Stimulated activated CD4-positive, alpha-beta T cell treated with anti-CD3 and anti-CD28 coated beads, Interleukin-1b, Interleukin-23, amount 100 ng/mL, for 48 hours (primary cell): ENCODE measurements at regions not wholly inside any gene's neighbourhood (a gene's known extent, or its start where the extent isn't known, plus 50 kb on each side); places are given as distances from the start of the nearest gene placed in this dataset.

Experiments used
- DNase-seq: peaks from one replicate; pipeline ENCODE4 v3.0.0-alpha.2; 2020

DNA sequence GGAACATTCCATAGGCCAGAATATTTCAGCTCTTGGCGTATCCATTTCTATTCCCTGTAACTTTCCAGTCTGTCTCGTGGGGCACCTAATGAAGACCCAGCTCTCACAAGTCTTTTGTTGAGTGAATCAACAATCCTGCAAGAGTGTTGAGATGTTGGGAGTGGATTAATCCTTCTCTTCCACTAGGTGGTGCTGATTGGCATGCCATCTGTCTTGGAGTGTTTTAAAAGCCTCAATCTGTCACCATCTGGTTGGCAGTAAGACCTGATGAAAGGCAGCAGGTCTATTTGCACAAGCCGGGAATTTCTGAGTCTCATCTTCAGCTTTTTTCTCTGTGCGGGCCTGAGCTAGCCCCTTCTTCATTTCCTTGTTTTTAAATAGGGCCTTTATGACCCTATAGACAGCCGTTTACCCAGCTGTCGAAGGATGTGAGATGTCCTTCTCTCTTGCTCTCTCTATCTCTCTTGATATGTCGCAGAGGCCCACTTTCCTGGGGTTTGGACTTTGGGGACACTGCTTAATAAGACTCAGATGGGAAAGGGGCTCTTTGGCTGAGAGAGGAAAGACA lies 180.5 kb downstream of the ZNF365 start:
- peak; percentile 3 for DNase-seq

DNA sequence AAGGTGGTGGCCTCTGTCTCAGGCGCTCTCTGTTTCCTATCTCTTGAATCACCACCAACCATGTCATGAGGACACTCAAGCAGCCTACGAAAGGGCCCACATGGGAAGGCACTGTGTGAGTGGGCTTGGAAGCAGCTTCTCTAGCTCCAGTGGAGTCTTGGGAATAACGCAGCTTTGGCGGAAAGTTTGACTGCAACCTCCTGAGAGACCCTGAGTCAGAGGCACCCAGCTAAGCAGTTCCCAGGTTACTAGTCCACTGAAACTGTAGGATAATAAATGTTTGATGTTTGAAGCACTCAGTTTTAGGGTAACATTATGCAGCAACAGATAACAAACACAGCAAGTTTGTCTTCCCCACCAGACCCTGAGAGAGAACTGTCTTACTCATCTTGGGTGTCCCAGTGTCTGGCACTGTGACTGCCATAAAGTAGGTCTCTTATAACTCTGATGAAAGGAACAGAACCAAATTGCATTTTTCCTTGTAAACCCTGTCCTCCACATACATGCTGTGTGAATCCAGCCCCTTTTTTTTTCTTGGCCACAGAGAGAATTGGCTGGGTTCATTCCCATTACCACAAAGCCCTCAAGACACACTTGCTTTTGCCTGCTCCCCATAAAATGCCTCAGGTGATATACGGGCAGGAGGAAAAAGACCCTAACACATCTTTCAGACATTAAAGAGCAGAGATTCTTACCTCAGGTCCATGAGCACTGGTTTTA lies 185.5 kb downstream of the ZNF365 start:
- no peak for DNase-seq

GRCh38 chr10:62560201-62560819 lies 186.1 kb downstream of the ZNF365 start:
- no peak for DNase-seq

DNA sequence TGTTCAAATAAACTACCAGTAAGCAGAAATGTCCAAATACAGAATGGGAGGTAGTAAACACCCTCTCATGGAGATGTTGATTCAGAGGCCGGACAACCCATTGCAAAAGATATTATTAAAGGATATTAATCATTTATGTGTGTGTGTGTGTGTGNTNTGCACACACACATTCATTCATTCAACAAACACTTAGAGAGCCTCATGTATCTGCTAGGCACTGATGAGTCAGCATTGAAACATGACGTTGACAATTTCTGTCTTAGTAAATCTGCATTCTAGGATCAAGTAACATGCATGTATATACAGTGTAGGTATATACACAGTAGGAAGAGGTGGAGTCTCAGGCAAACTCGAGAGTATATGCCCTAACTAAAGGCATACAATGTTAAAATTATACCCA lies 187.0 kb downstream of the ZNF365 start:
- DNase-seq: no peak

- no peak for DNase-seq
Measured at GRCh38 chr10:62562101-62562500, 187.9 kb downstream of the ZNF365 start.

DNA sequence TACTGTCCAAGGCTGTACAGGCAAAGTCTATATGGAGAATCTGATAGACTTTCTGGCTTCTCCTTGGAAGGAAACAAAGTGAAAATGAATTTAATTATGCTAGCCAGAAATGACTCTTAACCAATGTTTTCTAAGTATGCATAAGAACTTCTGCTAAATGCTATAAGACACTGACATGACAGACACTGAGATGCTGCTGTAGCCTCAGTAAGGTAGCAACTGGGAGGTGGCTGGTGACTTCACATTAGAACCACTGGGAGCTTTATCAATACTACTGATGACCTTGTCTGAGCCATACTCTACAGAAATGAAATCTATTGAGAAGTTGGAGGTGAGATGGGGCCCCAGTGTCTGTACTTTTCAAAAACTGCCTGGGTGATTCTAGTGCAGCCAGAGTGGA lies 188.6 kb downstream of the ZNF365 start:
- DNase-seq: no peak

GRCh38 chr10:62573929-62574328 lies 199.8 kb downstream of the ZNF365 start:
- DNase-seq: no peak

DNA sequence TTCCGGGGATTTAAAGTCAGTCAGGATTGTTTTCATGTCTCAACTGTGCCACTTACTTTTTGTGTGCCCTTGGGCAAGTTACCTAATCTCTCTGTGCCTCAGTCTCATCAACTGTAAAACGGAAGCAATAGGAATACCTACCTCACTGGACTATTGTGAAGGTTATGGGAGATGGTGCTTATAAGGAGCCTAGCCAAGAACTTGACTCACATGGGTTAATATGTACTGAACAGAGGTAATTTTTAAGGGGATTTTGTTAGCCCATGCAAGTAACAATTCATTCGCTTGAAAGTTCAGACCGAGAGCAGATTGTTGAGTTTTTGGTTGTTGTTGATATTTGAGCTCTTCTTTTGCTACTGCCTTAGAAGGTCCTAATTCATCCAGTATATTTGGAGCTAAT lies 202.9 kb downstream of the ZNF365 start:
- DNase-seq: no peak

DNA sequence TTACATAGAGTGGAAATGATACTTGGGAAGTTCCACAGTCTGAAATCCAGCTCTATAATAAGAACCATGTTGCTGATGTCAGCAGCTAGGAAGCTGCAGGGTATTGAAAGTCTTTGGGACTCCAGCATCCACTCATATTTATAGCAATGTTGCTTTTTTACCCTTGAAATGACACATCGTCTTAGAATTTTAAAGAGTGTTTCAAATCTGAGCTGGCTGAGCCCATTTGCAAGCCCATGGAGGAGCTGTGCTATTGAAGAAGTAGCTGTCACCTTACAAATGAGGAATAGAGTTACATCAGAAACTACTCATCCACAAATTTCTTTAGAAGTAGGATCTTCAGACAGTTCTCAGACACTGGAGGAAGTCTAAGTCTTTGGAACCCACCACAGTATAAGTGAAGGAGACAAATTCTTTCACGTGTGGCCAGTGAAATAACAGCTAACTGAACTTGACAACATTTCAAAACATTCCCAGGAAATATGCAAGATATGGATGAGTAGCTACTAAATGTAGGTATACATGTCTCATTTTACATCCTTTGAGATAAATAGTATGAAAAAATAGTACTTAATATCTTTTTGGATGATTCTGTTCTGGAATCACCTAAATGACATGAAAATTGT lies 203.6 kb downstream of the ZNF365 start:
- DNase-seq: no peak

DNA sequence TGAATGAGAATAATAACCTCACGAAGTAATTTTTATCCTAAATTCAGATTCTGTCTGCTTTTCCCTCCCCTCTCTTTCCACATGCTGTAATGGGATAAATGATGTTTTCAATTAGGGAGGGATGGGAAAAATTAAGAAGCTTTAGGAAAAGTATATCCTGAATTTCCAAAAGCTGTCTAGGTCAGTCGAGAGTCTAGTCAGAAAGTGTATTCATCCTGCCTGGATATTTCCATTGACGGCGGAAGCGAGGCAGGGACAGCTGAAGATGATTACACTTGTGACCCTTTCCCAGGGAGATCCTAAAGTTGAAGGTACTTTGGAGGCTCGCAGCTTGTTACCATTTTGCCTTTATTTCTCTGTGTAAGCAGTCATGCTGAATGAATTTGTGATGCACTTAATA lies 204.1 kb downstream of the ZNF365 start:
- no peak for DNase-seq

DNA sequence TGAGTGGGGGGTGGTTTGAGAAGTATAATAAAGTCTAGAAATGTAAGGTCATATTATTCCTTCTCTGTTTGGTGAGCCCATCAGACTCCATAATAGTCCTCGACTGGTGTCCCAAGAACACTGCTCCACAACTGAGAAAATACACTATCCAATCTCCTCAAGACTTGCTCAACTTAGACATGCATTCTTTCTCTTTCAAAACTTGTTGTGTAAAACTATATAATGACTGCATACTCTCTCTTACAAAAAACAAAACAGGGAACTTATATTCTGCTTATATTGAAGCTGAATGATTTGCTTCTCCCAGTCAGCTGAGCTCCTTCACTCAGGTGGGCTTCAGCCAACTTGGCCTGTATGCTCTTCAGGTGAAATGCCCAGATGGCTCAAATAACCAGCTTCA lies 204.7 kb downstream of the ZNF365 start:
- no peak for DNase-seq

- no peak for DNase-seq
Measured at GRCh38 chr10:62580396-62580795, 206.2 kb downstream of the ZNF365 start.

DNA sequence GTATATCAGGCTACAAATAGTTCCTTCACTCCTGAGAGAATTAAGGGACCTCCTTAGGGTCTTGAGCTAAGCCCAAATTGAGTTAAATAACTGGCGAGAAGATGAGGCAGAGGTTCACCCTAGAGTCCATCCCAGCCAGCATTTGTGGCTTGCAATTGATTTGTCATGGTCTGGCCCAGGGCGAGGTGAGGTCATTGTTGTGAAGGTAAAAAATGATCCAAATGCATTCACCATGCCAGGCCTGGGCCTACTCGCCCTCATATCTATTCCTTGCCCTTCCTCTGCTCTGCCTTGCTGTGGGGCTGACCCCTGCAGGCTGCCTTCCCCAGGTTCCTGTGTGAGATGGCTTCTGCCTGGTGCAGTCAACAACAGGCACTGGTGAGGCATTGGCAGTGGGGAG lies 207.2 kb downstream of the ZNF365 start:
- DNase-seq: no peak

- no peak for DNase-seq
Measured at GRCh38 chr10:62582101-62582705, 208.0 kb downstream of the ZNF365 start.

DNA sequence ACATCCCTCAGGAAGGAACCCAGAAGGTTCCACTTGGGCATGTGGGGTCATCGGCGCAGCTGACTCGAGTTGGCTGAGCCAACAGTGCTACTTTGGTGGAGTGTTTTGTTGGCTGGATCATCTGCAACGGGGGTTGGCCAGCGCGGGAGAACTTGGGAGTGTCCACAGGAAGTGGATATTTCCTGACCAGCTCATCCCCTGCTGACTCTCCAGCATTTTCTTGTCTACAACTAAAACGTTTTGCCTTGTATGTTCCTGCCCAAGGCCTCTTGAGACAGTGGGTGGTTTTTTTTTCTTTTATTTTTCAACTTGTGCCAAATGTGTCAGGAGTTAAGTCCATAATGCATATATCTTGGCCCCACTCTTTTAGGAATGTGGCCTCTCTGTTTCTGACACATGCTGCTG lies 208.6 kb downstream of the ZNF365 start:
- DNase-seq: no peak

DNA sequence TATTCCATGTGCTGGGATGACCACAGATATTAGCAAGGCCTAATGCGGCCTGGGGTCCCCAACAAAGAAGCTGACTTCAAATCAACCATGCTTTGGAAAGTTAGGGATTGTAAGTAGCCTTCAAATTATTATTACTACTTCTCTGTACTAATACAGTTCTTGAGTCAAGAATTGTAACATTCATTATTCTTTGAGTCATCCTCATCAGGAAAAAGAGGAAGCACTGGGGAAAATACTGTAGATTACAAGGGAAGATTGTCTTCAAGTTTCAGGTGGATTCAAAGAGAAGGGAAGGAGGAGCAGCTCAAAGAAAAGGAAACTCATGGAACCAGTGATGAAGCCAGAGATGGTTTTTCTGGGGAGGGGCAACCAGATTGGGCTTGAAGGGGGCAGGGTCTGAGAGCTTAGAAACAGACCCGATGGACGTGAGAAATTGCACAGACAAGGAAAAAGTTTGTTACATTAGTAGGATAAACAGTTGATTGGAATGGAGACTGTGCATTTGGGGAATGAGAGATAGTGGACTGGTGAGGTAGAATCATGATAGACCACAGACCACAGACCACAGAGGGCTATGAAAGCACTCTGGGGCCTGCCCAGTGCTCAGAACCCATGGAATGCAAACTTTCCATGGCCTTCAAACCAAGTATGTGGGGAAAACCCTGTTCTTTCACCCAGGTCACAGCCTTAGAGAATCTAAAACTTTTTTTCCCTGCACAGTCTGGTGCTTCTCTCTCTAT lies 209.9 kb downstream of the ZNF365 start:
- DNase-seq: no peak

GRCh38 chr10:62584731-62585130 lies 210.6 kb downstream of the ZNF365 start:
- no peak for DNase-seq

DNA sequence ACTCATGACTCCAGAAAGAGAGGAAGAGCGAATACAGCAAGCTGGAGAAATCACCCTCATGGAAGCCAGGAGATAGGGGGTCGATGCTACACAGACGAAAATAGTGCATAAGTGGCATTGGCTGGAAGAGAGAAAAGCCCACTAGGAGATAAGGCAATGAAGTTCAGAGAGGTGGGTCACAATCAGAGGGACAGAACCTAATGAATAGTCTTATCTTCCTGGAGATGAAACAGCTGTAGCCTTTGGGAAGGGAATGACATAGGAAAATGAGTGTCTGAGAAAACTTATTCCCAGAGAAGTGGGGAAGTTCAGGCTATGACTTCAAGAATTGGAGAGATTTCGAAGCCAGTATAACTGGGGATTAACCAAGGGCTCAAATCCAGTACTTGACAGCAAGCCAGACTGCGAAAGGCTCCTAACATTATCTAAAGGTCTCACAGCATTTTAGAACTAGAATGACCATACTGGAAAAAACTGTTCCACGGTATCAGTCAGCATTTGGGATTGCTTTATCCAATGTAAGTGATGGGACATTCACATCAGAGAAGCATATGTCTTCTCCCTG lies 211.1 kb downstream of the ZNF365 start:
- DNase-seq: no peak

DNA sequence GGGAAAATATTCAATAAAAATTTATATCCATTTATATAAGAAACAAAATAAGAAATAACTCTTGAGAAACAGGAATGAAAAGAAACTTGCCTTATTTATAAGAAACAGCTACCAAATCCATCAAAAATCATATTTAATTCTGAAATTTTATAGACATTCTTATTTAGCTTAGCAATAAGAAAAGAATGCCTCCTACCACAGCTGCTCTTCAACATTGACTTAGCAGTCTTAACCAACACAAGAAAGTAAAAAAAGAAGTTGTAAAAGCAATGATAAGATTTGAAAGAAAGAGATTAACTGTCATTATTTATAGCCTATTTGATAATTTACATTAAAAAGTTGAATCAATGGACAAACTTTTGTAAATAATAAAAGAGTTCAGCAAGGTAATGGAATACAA lies 212.8 kb downstream of the ZNF365 start:
- no peak for DNase-seq

DNA sequence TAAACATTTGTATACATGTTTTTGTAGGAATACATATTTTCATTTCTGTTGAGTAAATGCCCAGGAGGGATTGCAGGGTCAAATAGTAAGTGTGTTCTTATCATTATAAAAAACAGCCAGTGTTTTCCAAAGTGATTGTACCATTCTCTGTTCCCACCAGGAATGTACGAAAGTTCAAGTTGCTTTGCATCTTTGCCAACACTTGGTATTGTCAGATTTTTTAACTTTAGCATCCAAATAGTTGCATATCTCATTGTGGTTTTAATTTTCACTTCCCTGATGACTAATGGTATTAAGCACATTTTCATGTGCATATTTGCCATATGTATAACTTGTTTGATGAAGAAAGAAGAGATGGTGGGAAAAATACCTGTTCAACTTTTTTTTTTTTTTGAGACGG lies 213.9 kb downstream of the ZNF365 start:
- DNase-seq: no peak

DNA sequence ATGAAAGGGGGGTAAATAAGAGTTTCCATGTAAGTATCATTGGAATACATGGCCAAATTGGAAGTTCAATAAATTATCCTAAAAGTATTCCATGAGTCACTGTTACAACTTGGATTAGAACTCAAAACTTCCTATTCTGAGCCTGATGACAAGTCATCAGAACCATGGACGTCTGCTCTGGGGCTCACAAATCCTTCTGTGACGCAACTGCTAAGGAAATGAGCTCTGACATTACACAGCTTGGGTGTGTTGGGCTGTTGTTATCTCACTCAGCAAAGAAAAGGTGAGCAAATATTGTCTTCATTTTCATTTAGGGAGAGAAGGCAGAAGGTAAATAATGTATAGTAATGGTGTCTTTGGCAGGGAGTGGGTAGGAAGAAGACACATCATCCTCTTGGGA lies 214.8 kb upstream of the ADO start:
- no peak for DNase-seq

- no peak for DNase-seq
Measured at GRCh38 chr10:62590306-62590705, 214.2 kb upstream of the ADO start.

- peak; percentile 45 for DNase-seq
Measured at GRCh38 chr10:62594093-62594520, 210.4 kb upstream of the ADO start.
